Activated CD8-positive, alpha-beta memory T cell treated with anti-CD3 and anti-CD28 coated beads, Interleukin-2, amount 10 ng/mL, durations not matched to agents 7 days and 5 days (primary cell): ENCODE measurements at regions not wholly inside any gene's neighbourhood (a gene's known extent, or its start where the extent isn't known, plus 50 kb on each side); places are given as distances from the start of the nearest gene placed in this dataset.

Experiments
- ATAC-seq: fragments of 150-1000 bp; cut with Tn5 transposase; one replicate; pipeline ENCODE4 v1.10.0; 2021; ENCODE audit warnings: moderate library complexity
- CTCF ChIA-PET: fragments of 350-600 bp; sonication (Branson Sonifier 250); formaldehyde crosslinking; loops from one replicate; lab custom pipeline; 2021; ENCODE audit warnings: antibody characterized with exemption; lab: Charles Lee
- DNase-seq: peaks from one replicate; pipeline ENCODE4 v3.0.0-alpha.2; 2020
- H3K27ac Mint-ChIP-seq: one replicate; pipeline ENCODE4 v1.8.0; 2021; ENCODE audit warnings: mild to moderate bottlenecking, mixed read lengths
- H3K27me3 Mint-ChIP-seq: one replicate; pipeline ENCODE4 v1.8.0; 2021; ENCODE audit warnings: mixed read lengths
- H3K36me3 Mint-ChIP-seq: one replicate; pipeline ENCODE4 v1.8.0; 2021; ENCODE audit warnings: mild to moderate bottlenecking, mixed read lengths
- H3K4me1 Mint-ChIP-seq: one replicate; pipeline ENCODE4 v1.8.0; 2021; ENCODE audit warnings: mixed read lengths
- H3K4me3 Mint-ChIP-seq: one replicate; pipeline ENCODE4 v1.8.0; 2021; ENCODE audit warnings: mild to moderate bottlenecking, moderate library complexity, mixed read lengths
- H3K9me3 Mint-ChIP-seq: one replicate; pipeline ENCODE4 v1.8.0; 2022; ENCODE audit warnings: low read depth, mixed read lengths

DNA sequence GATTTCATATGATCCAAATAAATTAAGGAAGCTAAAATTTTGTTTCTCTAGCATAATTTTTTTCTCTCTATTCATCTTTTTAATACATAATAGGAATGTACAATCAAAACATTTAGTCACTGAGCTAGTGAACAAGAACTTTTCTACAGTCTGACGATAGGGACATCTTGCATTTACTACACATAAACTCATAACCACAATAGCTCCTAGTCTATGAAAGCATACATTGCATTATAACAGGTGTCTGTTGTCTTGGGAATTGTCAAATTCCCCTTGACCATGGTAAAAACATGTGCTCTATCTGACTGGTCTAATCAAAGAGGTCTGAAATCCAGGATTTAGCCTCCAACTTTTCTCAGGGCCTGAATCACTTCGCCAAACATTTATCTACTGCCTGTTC, 144.8 kb downstream of the FAM124B start:
- CTCF ChIA-PET: interaction anchor here (0.8 kb wide), 1 partner anchor 287 kb away, joined by 3 read pairs; no protein-coding TSS in a partner anchor
- Mint-ChIP-seq H3K4me1 (no peaks in the 10 kb centered on the region), H3K27ac (no peak overlapping the region), H3K4me3 (no peak overlapping the region), H3K9me3 (no peaks in the 10 kb centered on the region), H3K27me3 (peaks cover 16% of the 10 kb centered on the region), H3K36me3 (no peaks in the 10 kb centered on the region)
- no peak for DNase-seq
- ATAC-seq: no peak

- Mint-ChIP-seq H3K27me3 (peaks cover 17% of the 10 kb centered on the region), H3K9me3 (no peaks in the 10 kb centered on the region)
- no peak for DNase-seq
Measured at GRCh38 chr2:224253464-224253863, 148.4 kb downstream of the FAM124B start.

GRCh38 chr2:224252631-224253030, 149.3 kb downstream of the FAM124B start:
- H3K27me3 Mint-ChIP-seq: peaks cover 13% of the 10 kb centered on the region

More at GRCh38 chr2:224253464-224253863, 148.4 kb downstream of the FAM124B start:
- H3K27ac Mint-ChIP-seq: no peak overlapping the region
- CTCF ChIA-PET: no interaction called here
- no peak overlapping the region for H3K4me3 Mint-ChIP-seq
- ATAC-seq: no peak
- H3K36me3 Mint-ChIP-seq: no peaks in the 10 kb centered on the region
- no peaks in the 10 kb centered on the region for H3K4me1 Mint-ChIP-seq

GRCh38 chr2:224248944-224249371, 152.9 kb downstream of the FAM124B start:
- Mint-ChIP-seq H3K36me3 (no peaks in the 10 kb centered on the region), H3K4me1 (no peaks in the 10 kb centered on the region), H3K27ac (no peak overlapping the region), H3K27me3 (peaks cover 7% of the 10 kb centered on the region), H3K4me3 (no peak overlapping the region), H3K9me3 (no peaks in the 10 kb centered on the region)
- no peak for DNase-seq
- ATAC-seq: no peak
- CTCF ChIA-PET: no interaction called here

More at GRCh38 chr2:224252631-224253030, 149.3 kb downstream of the FAM124B start:
- CTCF ChIA-PET: no interaction called here
- no peak overlapping the region for H3K27ac Mint-ChIP-seq
- no peak for ATAC-seq
- H3K4me3 Mint-ChIP-seq: no peak overlapping the region
- no peaks in the 10 kb centered on the region for H3K4me1 Mint-ChIP-seq
- no peaks in the 10 kb centered on the region for H3K9me3 Mint-ChIP-seq
- H3K36me3 Mint-ChIP-seq: no peaks in the 10 kb centered on the region
- no peak for DNase-seq

DNA sequence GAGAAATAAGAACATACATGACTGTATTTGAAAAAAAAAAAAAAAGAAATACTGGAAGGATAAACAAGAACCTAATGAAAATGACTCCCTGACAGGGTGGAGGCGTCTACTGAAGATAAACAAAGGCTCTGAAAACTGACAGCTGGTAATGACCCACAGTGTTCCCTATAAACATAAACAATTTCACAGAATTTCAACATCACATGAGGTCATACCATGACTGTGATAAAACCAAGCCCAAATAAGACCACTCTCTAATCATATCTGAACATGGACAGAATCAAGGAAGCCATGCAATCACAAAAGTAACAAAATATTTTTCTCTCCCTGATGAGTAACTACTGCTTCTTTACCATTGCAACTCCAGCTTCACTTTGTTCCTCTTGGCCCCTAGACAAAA, 159.3 kb downstream of the FAM124B start:
- Mint-ChIP-seq H3K4me3 (no peak overlapping the region), H3K27me3 (peaks cover 8% of the 10 kb centered on the region), H3K27ac (no peak overlapping the region), H3K4me1 (no peaks in the 10 kb centered on the region), H3K9me3 (no peaks in the 10 kb centered on the region), H3K36me3 (no peaks in the 10 kb centered on the region)
- no peak for DNase-seq
- no peak for ATAC-seq
- CTCF ChIA-PET: no interaction called here

- Mint-ChIP-seq H3K4me3 (no peak overlapping the region), H3K27me3 (peaks cover 9% of the 10 kb centered on the region), H3K36me3 (no peaks in the 10 kb centered on the region), H3K9me3 (no peaks in the 10 kb centered on the region), H3K27ac (no peak overlapping the region), H3K4me1 (no peaks in the 10 kb centered on the region)
- CTCF ChIA-PET: no interaction called here
- DNase-seq (no peak), ATAC-seq (no peak)
Measured at GRCh38 chr2:224241812-224242211, 160.1 kb downstream of the FAM124B start.

GRCh38 chr2:224241001-224241400, 160.9 kb downstream of the FAM124B start:
- ATAC-seq: no peak
- no peaks in the 10 kb centered on the region for H3K9me3 Mint-ChIP-seq

DNA sequence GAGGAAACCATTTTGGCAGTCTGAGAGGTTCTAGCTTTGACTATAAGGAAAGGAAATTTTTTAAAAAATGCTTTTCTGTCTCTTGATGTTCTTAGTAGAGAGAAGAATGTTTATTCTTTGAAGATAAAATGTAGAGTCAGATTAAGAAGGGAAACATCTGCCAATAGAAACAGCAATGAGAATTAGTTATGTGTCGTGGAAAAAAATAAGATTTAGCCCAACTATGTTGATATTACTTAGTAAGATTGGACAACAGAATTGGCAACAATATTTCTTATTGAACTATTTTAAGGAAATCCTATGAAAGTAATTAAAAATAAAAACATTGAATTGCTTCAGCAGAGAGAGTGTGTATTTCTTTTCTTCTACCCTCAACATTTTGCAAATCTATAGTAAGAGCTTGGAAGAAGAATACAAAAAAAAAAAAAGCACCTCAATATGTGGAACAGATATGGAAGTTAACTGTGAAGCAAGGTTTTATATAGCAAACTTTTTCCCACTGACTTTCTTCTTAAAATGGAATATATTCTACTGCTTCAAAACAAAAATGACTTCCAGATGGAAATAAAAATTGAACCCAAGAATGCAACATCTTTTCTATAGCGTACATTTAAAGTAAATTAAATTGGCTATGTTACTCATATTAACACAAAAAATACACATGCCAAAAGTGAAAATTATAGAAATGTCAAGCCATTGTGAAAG, 177.9 kb downstream of the FAM124B start:
- peaks cover 4% of the 10 kb centered on the region for H3K4me1 Mint-ChIP-seq
- no peak overlapping the region for H3K27ac Mint-ChIP-seq
- H3K36me3 Mint-ChIP-seq: no peaks in the 10 kb centered on the region
- peaks cover 19% of the 10 kb centered on the region for H3K27me3 Mint-ChIP-seq
- CTCF ChIA-PET: interaction anchor here (1.3 kb wide), 1 partner anchor 253 kb away, joined by 7 read pairs; no protein-coding TSS in a partner anchor
- DNase-seq (no peak), ATAC-seq (no peak)
- H3K9me3 Mint-ChIP-seq: no peaks in the 10 kb centered on the region
- no peak overlapping the region for H3K4me3 Mint-ChIP-seq

More at GRCh38 chr2:224241001-224241400, 160.9 kb downstream of the FAM124B start:
- Mint-ChIP-seq H3K4me3 (no peak overlapping the region), H3K27me3 (peaks cover 10% of the 10 kb centered on the region), H3K27ac (no peak overlapping the region), H3K36me3 (no peaks in the 10 kb centered on the region), H3K4me1 (no peaks in the 10 kb centered on the region)
- CTCF ChIA-PET: interaction anchor here (0.7 kb wide), 1 partner anchor 47 kb away, joined by 3 read pairs; no protein-coding TSS in a partner anchor
- no peak for DNase-seq

- CTCF ChIA-PET: interaction anchor here (1.3 kb wide), 1 partner anchor 252 kb away, joined by 7 read pairs; no protein-coding TSS in a partner anchor
- no peak overlapping the region for H3K27ac Mint-ChIP-seq
Measured at GRCh38 chr2:224222974-224223373, 178.9 kb downstream of the FAM124B start.

DNA sequence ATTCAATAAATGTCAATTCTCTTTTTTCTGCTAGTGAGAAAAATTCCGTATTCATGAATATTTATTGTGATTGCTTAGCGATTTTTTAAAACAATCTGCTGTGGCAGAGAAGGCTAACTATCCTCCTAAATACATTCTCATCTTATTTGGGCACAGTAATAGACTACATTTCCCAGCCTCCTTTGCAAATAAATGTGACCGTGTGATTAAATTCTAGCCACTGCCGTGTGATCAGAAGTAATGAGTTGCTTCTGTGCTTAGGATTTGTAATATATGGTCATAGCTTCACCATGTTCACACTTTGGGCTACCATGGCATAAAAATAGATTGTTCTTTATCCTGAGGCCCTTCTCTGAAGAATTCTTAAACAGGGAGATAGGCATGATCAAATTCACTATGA, 179.6 kb downstream of the FAM124B start:
- peaks cover 20% of the 10 kb centered on the region for H3K27me3 Mint-ChIP-seq
- ATAC-seq: no peak
- no peak for DNase-seq
- no peaks in the 10 kb centered on the region for H3K36me3 Mint-ChIP-seq
- CTCF ChIA-PET: interaction anchor here (1.3 kb wide), 1 partner anchor 252 kb away, joined by 7 read pairs; no protein-coding TSS in a partner anchor
- H3K4me1 Mint-ChIP-seq: peaks cover 4% of the 10 kb centered on the region
- no peak overlapping the region for H3K27ac Mint-ChIP-seq
- H3K9me3 Mint-ChIP-seq: no peaks in the 10 kb centered on the region
- H3K4me3 Mint-ChIP-seq: no peak overlapping the region

More at GRCh38 chr2:224222974-224223373, 178.9 kb downstream of the FAM124B start:
- DNase-seq: no peak
- Mint-ChIP-seq H3K27me3 (peaks cover 20% of the 10 kb centered on the region), H3K9me3 (no peaks in the 10 kb centered on the region), H3K4me1 (peaks cover 4% of the 10 kb centered on the region), H3K36me3 (no peaks in the 10 kb centered on the region), H3K4me3 (no peak overlapping the region)
- ATAC-seq: no peak

DNA sequence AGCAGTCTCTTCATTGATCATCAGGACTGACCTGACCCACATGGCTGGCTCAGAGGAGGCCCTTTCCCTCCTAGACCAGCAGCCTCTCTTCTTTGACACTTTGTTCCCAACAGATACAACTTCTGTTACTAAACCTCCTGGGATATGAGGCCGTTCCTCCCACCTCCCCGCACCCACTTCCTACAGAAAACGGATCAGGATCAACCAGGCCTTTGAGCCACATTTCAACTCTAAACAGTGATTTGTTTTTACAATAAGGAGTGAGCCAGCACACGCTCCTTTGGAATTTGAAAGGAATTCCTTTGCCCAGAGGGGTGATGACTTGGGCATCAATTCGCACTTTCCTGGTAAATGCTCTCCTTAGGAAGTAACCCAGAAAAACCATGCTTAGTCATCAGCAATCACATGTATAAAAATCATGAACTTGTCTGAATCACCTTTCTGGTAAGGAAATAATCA, 180.4 kb downstream of the FAM124B start:
- Mint-ChIP-seq H3K36me3 (no peaks in the 10 kb centered on the region), H3K4me1 (peaks cover 4% of the 10 kb centered on the region), H3K27me3 (peaks cover 20% of the 10 kb centered on the region), H3K27ac (no peak overlapping the region), H3K9me3 (no peaks in the 10 kb centered on the region), H3K4me3 (no peak overlapping the region)
- DNase-seq (no peak), ATAC-seq (no peak)
- CTCF ChIA-PET: no interaction called here

GRCh38 chr2:224220586-224221255, 181.2 kb downstream of the FAM124B start:
- no peak overlapping the region for H3K27ac Mint-ChIP-seq
- DNase-seq (no peak), ATAC-seq (no peak)
- H3K4me3 Mint-ChIP-seq: no peak overlapping the region
- peaks cover 4% of the 10 kb centered on the region for H3K4me1 Mint-ChIP-seq
- peaks cover 20% of the 10 kb centered on the region for H3K27me3 Mint-ChIP-seq
- no peaks in the 10 kb centered on the region for H3K36me3 Mint-ChIP-seq
- no peaks in the 10 kb centered on the region for H3K9me3 Mint-ChIP-seq
- CTCF ChIA-PET: no interaction called here

DNA sequence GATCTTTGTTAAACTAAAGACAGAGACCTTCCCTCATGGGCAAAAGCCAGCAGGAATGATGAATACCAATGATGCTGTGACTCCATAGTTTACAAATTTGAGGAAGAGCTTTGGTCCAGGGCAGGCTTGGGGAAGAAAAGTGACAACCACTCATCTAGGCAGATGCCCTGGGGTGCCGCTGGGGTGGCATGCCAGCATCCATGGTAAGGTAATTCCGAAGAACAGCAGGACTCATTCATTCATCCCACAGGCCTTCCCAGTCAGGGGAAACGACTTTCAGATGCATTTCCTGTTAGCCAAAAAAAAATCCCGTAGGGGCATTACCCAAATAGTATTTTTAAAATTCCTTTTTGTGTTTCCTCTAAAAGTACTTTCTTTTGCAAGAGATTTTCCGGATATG, 180.7 kb upstream of the SERPINE2 start:
- no peaks in the 10 kb centered on the region for H3K36me3 Mint-ChIP-seq
- H3K4me3 Mint-ChIP-seq: no peak overlapping the region
- no peak overlapping the region for H3K27ac Mint-ChIP-seq
- ATAC-seq (no peak), DNase-seq (no peak)
- H3K27me3 Mint-ChIP-seq: peaks cover 20% of the 10 kb centered on the region
- CTCF ChIA-PET: no interaction called here
- H3K9me3 Mint-ChIP-seq: no peaks in the 10 kb centered on the region
- H3K4me1 Mint-ChIP-seq: peaks cover 4% of the 10 kb centered on the region

GRCh38 chr2:224217962-224218347, 178.9 kb upstream of the SERPINE2 start:
- no peak overlapping the region for H3K27ac Mint-ChIP-seq
- peaks cover 4% of the 10 kb centered on the region for H3K4me1 Mint-ChIP-seq
- H3K27me3 Mint-ChIP-seq: peaks cover 26% of the 10 kb centered on the region
- no peaks in the 10 kb centered on the region for H3K9me3 Mint-ChIP-seq
- H3K4me3 Mint-ChIP-seq: no peak overlapping the region
- H3K36me3 Mint-ChIP-seq: no peaks in the 10 kb centered on the region
- DNase-seq (no peak), ATAC-seq (no peak)
- CTCF ChIA-PET: no interaction called here
